GM21529 (cell line): ENCODE measurements at regions not wholly inside any gene's neighbourhood (a gene's known extent, or its start where the extent isn't known, plus 50 kb on each side); places are given as distances from the start of the nearest gene placed in this dataset.
"Not testable (repeated sequence)": the region's sequence is repeated elsewhere in the genome, so short reads cannot be mapped to it uniquely, and the experiment has no call there.

Experiments used
- ATAC-seq: cut with Tn5 transposase; IDR thresholded peaks from one replicate; pipeline ENCODE4 v1.9.1; 2021; ENCODE audit not compliant: unreplicated experiment

GRCh38 chr15:55126111-55126510, 70.6 kb downstream of the RSL24D1 start:
- ATAC-seq = no peak

GRCh38 chr15:55124616-55125015, 72.1 kb downstream of the RSL24D1 start:
- ATAC-seq = no peak

- ATAC-seq = no peak
Observed at GRCh38 chr15:55118344-55118870, 78.3 kb downstream of the RSL24D1 start.

GRCh38 chr15:55116636-55117035, 80.1 kb downstream of the RSL24D1 start:
- no peak for ATAC-seq

GRCh38 chr15:55113736-55114135, 83.0 kb downstream of the RSL24D1 start:
- ATAC-seq = no peak

GRCh38 chr15:55112706-55113105, 84.0 kb downstream of the RSL24D1 start:
- ATAC-seq = no peak

- ATAC-seq = no peak
Observed at GRCh38 chr15:55110446-55110845, 86.3 kb downstream of the RSL24D1 start.

- peak; percentile 86 for ATAC-seq
Observed at GRCh38 chr15:55108858-55109518, 87.8 kb downstream of the RSL24D1 start.

- no peak for ATAC-seq
Observed at GRCh38 chr15:55108448-55108847, 88.3 kb downstream of the RSL24D1 start.

GRCh38 chr15:55106155-55106554, 90.6 kb downstream of the RSL24D1 start:
- ATAC-seq = no peak

GRCh38 chr15:55094136-55094535, 102.6 kb downstream of the RSL24D1 start:
- ATAC-seq = no peak

- no peak for ATAC-seq
Observed at GRCh38 chr15:55088207-55088606, 108.5 kb downstream of the RSL24D1 start.

GRCh38 chr15:55084673-55085072, 112.1 kb downstream of the RSL24D1 start:
- no peak for ATAC-seq

- no peak for ATAC-seq
Observed at GRCh38 chr15:55084216-55084615, 112.5 kb downstream of the RSL24D1 start.

GRCh38 chr15:55077052-55077451, 119.7 kb downstream of the RSL24D1 start:
- not testable (repeated sequence) for ATAC-seq

- ATAC-seq = no peak
Observed at GRCh38 chr15:55074431-55074830, 122.3 kb downstream of the RSL24D1 start.

GRCh38 chr15:55063970-55064369, 132.8 kb downstream of the RSL24D1 start:
- ATAC-seq = not testable (repeated sequence)

- no peak for ATAC-seq
Observed at GRCh38 chr15:55060836-55061235, 135.9 kb downstream of the RSL24D1 start.

GRCh38 chr15:55056500-55056899, 140.2 kb downstream of the RSL24D1 start:
- no peak for ATAC-seq

- no peak for ATAC-seq
Observed at GRCh38 chr15:55044162-55044561, 152.6 kb downstream of the RSL24D1 start.

GRCh38 chr15:55037071-55037470, 159.7 kb downstream of the RSL24D1 start:
- no peak for ATAC-seq

- ATAC-seq = no peak
Observed at GRCh38 chr15:55035749-55036148, 161.0 kb downstream of the RSL24D1 start.

GRCh38 chr15:55033574-55033973, 163.2 kb downstream of the RSL24D1 start:
- ATAC-seq = no peak
